ENCODE measurements at regions not wholly inside any gene's neighbourhood (a gene's known extent, or its start where the extent isn't known, plus 50 kb on each side); places are given as distances from the start of the nearest gene placed in this dataset.

- no peak for DNase-seq (ENCODE audit: low spot score in 2 of 2)
- TF ChIP-seq POLR2A (IDR thresholded peaks at IDR 0.05) (no peak), CTCF (IDR thresholded peaks at IDR 0.05) (no peak), POLR2AphosphoS5 (IDR thresholded peaks at IDR 0.05) (no peak)
- Histone ChIP-seq H3K9me3 (peaks cover 3 to 15% of the 10 kb centered on the region in 2 donors), H3K27ac (no peak overlapping the region), H3K4me1 (no peaks in the 10 kb centered on the region), H3K36me3 (no peaks in the 10 kb centered on the region), H3K27me3 (no peaks in the 10 kb centered on the region), H3K4me3 (no peak overlapping the region)
- intact Hi-C loops (cut with DNase I; ENCODE audit: low total_unique reads): no loop called here
These were observed 424.4 kb downstream of the NPHP4 start for GRCh38 chr1:5567839-5568238.

- TF ChIP-seq POLR2AphosphoS5 (IDR thresholded peaks at IDR 0.05): no peak
- TF ChIP-seq CTCF (IDR thresholded peaks at IDR 0.05): no peak
- no peak for TF ChIP-seq POLR2A (IDR thresholded peaks at IDR 0.05)
- Histone ChIP-seq H3K4me1 (no peaks in the 10 kb centered on the region), H3K4me3 (no peak overlapping the region), H3K27me3 (no peaks in the 10 kb centered on the region), H3K9me3 (peaks cover 3 to 15% of the 10 kb centered on the region in 2 donors), H3K27ac (no peak overlapping the region), H3K36me3 (no peaks in the 10 kb centered on the region)
- no peak for DNase-seq (ENCODE audit: low spot score in 2 of 2)
- intact Hi-C loops (cut with DNase I; ENCODE audit: low total_unique reads): no loop called here
These were observed 425.3 kb downstream of the NPHP4 start for GRCh38 chr1:5566924-5567323.

- no peaks in the 10 kb centered on the region for H3K36me3 ChIP-seq
These were observed 426.7 kb downstream of the NPHP4 start for GRCh38 chr1:5565281-5566125.

DNA sequence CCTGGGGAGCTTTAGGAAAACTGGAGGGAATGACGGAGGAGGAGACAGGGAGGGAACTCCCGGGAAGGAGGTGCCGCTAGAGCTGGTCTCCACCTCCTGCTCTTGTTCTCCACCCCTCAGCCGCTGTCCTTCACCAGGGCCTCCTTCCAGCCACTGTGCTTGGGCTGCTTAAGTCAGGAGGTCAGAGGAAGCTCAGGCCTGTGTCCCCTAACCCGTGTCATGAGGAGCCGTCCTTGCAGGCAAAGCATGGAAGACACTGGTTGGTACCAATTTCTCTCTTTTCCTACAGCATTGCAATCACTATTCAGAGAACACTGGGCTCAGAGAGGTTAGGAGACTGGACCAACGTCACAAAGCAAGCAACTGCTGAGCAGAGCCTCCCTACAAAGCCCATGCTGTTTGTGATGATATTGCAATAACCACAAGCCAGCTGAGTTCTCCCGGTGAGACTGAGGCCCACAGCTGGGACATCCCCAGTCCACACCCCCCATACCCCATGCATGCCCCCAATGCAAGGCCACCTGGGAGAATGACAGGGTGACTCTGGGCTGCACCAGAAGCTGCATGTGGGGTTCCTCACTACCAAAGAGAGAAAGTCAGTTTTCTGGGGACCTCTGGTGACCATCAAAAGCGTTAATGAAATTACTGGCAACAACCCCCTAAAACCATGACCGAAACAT lies 427.5 kb downstream of the NPHP4 start:
- TF ChIP-seq POLR2AphosphoS5 (IDR thresholded peaks at IDR 0.05): no peak
- TF ChIP-seq POLR2A (IDR thresholded peaks at IDR 0.05): no peak
- TF ChIP-seq CTCF (IDR thresholded peaks at IDR 0.05): no peak
- Histone ChIP-seq H3K36me3 (no peaks in the 10 kb centered on the region), H3K4me3 (no peak overlapping the region), H3K27ac (no peak overlapping the region), H3K27me3 (no peaks in the 10 kb centered on the region), H3K4me1 (no peaks in the 10 kb centered on the region), H3K9me3 (peaks cover 0 to 10% of the 10 kb centered on the region in 2 donors)
- no peak for DNase-seq (ENCODE audit: low spot score in 2 of 2)
- intact Hi-C loops (cut with DNase I; ENCODE audit: low total_unique reads): no loop called here

More at GRCh38 chr1:5565281-5566125, 426.7 kb downstream of the NPHP4 start:
- Histone ChIP-seq H3K4me3 (no peak overlapping the region), H3K4me1 (no peaks in the 10 kb centered on the region), H3K27me3 (no peaks in the 10 kb centered on the region), H3K27ac (no peak overlapping the region), H3K9me3 (peaks cover 0 to 15% of the 10 kb centered on the region in 2 donors)
- intact Hi-C loops (cut with DNase I; ENCODE audit: low total_unique reads): no loop called here
- TF ChIP-seq POLR2A (IDR thresholded peaks at IDR 0.05) (no peak), POLR2AphosphoS5 (IDR thresholded peaks at IDR 0.05) (no peak), CTCF (IDR thresholded peaks at IDR 0.05) (no peak)
- no peak for DNase-seq (ENCODE audit: low spot score in 2 of 2)

Measured in breast epithelium (tissue), 4 donors.